ENCODE measurements at regions not wholly inside any gene's neighbourhood (a gene's known extent, or its start where the extent isn't known, plus 50 kb on each side); places are given as distances from the start of the nearest gene placed in this dataset.
"Not testable (repeated sequence)": the region's sequence is repeated elsewhere in the genome, so short reads cannot be mapped to it uniquely, and the experiment has no call there.

DNA sequence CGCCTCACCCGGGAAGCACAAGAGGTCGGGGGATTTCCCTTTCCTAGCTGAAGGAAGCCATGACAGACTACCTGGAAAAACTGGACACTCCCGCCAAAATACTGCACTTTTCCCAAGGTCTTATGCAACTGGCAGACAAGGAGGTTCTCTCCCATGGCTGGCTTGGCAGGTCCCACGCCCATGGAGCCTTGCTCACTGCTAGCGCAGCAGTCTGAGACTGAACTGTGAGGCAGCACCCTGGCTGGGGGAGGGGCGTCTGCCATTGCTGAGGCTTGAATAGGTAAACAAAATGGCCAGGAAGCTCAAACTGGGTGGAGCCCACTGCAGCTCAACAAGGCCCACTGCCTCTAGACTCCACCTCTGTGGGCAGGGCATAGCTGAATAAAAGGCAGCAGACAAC lies 92.1 kb downstream of the C4BPA start:
- not testable (repeated sequence) for DNase-seq (ENCODE audit: low read depth)

DNA sequence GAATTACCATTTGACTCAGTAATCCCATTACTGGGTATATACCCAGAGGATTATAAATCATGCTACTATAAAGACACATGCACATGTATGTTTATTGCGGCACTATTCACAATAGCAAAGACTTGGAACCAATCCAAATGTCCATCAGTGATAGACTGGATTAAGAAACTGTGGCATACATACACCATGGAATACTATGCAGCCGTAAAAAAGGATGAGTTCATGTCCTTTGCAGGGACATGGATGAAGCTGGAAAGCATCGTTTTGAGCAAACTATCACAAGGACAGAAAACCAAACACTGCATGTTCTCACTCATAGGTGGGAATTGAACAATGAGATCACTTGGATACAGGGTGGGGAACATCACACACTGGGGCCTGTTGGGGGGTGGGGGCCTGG lies 97.5 kb downstream of the C4BPA start:
- not testable (repeated sequence) for DNase-seq (ENCODE audit: low read depth)

DNA sequence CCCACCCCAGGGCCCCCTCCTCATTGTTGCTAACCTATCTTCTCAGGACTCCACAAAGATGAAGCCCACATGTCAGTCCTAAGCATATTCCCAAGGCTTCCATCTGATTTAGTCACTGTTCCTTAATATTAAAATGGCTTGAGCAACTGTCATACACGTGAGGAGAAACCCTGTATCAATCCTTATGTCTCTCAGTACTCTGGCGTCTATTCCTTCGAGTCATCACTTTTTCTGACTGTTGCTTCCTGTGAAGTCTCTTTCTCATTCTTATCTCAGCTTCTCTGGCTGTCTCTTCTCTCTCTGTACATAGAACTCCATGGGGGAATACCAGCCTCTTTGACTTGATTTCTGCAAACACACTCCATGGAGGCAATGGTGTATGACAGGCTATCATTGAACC lies 98.4 kb downstream of the C4BPA start:
- peak; percentile 71 for DNase-seq (ENCODE audit: low read depth)

GRCh38 chr1:207203541-207203940 lies 99.5 kb downstream of the C4BPA start:
- no peak for DNase-seq (ENCODE audit: low read depth)

GRCh38 chr1:207205614-207206061 lies 101.6 kb downstream of the C4BPA start:
- DNase-seq (ENCODE audit: low read depth), result no peak

- not testable (repeated sequence) for DNase-seq (ENCODE audit: low read depth)
These were observed 104.7 kb downstream of the C4BPA start for GRCh38 chr1:207208691-207209090.

DNA sequence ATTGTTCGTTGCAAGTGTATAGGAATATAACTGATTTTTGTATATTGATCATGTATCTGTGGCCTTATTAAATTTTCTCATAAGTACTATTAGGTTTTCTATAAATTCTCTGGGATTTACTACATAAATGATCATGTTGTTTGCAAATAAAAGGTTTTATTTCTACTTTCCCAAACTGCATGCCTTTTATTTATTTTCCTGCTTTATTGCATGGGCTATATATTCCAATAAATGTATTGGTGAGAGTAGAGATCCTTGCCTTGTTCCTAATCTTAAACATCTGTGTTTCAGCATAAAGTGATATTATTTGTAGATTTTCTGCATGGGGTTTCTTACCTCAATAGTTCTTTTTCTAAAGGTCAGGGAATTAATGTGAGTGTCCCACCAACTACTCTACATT lies 107.0 kb upstream of the CD55 start:
- DNase-seq (ENCODE audit: low read depth), result no peak

- DNase-seq (ENCODE audit: low read depth), result no peak
These were observed 103.5 kb upstream of the CD55 start for GRCh38 chr1:207217778-207218511.

DNA sequence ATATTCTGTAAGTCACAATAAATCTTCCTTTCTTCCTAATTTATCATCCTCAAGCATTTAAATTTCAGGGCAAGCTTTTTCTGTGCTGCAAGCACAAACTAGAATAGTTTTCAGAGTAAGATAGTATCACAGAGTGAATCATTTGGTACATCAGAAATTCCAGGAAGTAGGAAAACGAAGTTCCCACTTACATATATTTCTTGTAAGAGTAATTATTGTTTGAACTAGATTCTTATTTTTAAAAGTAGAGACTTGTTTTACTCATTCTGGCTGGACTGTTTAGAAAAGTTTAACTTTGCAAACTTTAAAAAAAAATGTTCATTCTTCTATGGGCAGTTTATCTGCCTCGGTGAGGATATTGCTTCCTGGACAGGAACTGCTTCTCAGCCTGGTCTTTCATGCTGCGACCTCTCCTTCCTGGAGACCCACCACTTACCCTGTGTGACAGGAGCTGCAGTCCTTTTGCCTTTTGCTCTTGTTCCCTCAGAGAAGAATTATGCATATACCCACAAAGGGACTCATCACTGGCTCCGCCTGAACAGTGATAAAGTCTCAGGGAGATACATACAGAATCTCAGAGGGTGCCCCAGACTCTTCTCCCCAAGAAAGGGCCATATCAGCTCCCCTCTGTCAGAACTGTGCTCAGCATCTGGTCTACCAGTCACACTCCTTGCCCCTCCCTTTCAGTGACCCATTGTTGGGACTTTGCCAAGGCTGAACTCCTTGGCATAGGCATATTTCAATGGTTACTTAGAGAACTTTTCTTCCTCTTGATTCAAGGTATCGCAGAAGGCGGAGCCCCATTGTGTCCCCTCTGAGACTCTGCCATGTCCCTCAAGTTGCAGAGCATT lies 102.7 kb upstream of the CD55 start:
- DNase-seq (ENCODE audit: low read depth), result no peak

DNA sequence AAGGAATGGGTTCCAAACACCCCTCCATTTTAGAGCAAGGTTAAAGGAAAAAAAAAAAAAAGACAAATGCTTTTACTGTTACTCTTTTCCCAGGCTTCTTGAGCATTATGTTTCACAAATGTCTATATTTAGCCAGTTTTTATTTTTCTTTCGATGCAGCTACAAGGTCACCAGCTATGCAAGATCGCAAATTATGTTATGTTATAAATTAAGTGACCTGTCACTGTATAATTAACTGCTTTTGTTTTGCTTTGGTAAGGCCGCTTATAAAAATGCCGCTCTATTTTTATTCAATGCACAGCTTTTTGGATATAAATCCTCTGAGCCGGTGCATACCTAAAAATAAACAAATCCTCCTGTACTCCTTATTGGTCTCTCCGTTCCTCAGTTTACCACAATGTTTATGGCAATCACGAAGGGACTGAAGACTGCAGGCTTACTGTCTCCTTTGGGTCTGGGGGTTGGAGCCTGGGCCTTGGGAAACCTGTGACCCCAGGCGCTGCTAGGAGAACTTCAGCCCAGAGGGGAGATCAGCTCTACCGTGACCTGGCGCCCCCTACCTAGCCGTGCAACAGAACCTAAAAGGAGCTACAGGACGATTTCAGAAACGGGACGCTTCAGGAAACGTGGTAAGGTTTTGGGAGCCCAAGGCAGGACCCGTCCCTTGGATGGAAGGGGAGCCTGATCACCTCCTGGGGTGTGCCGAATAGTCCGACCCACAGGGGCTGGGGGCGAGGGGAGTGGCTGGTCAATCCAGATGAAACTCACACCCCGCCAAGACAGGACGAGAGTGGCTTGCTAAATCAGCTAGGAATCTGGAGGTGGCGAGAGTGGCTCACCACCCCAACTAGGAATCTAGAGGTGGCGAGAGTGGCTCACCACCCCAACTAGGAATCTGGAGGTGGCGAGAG lies 101.2 kb upstream of the CD55 start:
- DNase-seq (ENCODE audit: low read depth), result no peak

- DNase-seq (ENCODE audit: low read depth), result no peak
These were observed 99.5 kb upstream of the CD55 start for GRCh38 chr1:207221934-207222351.

- DNase-seq (ENCODE audit: low read depth), result no peak
These were observed 98.3 kb upstream of the CD55 start for GRCh38 chr1:207223162-207223561.

GRCh38 chr1:207224666-207225065 lies 96.8 kb upstream of the CD55 start:
- no peak for DNase-seq (ENCODE audit: low read depth)

- no peak for DNase-seq (ENCODE audit: low read depth)
These were observed 94.3 kb upstream of the CD55 start for GRCh38 chr1:207227131-207227630.

DNA sequence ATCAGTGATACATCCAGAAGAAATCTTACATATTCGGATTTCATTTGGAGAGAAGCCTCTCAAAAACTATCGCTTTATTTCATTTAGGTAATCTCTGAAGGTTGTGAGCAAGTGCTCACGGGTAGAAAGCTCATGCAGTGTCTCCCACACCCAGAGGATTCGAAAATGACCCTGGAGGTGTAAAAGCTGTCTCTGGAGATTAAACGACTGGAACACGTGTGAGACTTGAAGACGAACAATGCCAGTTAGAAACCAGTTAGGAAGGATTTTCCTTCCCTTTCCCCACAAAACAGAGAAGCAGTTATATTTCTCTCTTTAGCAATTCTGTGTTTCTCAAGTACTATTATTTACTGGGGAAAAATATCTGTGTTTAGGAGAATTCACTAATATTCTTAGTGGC lies 92.5 kb upstream of the CD55 start:
- no peak for DNase-seq (ENCODE audit: low read depth)

DNA sequence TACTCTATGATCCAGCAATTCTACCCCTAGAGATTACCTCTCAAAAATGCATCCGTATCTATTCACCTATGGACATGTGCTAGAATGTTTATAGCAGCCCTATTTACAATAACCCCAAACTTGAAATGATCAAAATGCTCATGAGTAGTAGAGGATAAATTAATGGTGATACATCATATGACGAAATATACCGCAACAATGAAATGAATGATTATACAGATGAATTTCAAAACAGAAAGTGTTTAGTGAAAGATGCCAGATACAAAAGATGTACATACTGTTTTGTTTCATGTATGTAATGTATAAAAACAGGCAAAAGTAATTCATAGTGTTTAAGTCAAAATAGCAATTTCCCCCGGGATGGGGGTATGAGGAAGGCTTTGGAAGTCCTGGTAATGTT lies 91.0 kb upstream of the CD55 start:
- no peak for DNase-seq (ENCODE audit: low read depth)

DNA sequence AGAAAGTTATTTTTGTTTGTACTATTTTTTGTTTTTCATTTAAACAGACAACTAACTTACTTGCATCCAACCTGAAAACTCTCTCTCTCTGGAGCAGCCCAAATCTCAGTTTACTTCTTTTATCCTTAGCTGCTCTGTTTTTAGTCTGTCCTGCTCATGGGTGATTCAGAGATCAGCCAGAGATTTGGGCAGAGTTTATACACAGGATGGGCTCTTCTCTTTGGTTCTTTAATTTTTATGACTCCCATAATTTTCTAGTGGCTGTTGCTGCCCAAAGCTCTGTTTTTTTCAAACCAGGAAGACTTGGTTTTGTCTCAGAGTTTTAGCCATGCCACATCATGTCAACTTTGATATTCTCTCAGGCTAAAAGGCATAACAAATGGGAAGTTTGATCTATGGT lies 86.8 kb upstream of the CD55 start:
- no peak for DNase-seq (ENCODE audit: low read depth)

- no peak for DNase-seq (ENCODE audit: low read depth)
These were observed 81.6 kb upstream of the CD55 start for GRCh38 chr1:207239874-207240273.

GRCh38 chr1:207240325-207241101 lies 81.0 kb upstream of the CD55 start:
- no peak for DNase-seq (ENCODE audit: low read depth)

- no peak for DNase-seq (ENCODE audit: low read depth)
These were observed 80.1 kb upstream of the CD55 start for GRCh38 chr1:207241164-207241934.
